MM.1S (cell line): ENCODE measurements at regions not wholly inside any gene's neighbourhood (a gene's known extent, or its start where the extent isn't known, plus 50 kb on each side); places are given as distances from the start of the nearest gene placed in this dataset.

ENCODE experiments used
- DNase-seq: peaks from one replicate; pipeline ENCODE4 v3.0.0-alpha.2; 2015
- H2AFZ ChIP-seq: fragments of 300-600 bp; sonication (generic); 2 replicates; pipeline ENCODE4 v1.6.0; 2016; ENCODE audit warnings: antibody characterized with exemption, low read length
- H3F3A ChIP-seq: fragments of 300-600 bp; sonication (generic); 2 replicates; pipeline ENCODE4 v1.6.1; 2016; ENCODE audit warnings: mild to moderate bottlenecking, antibody characterized with exemption, low read length, moderate library complexity, mixed read lengths; ENCODE audit not compliant: insufficient read depth
- H3K27ac ChIP-seq: fragments of 300-600 bp; sonication (generic); 2 replicates; pipeline ENCODE4 v1.5.1; 2016; ENCODE audit warnings: mild to moderate bottlenecking, low read length
- H3K27me3 ChIP-seq: fragments of 300-600 bp; sonication (generic); replicated peaks from 2 replicates; pipeline ENCODE4 v1.6.0; 2016; ENCODE audit warnings: low read length; ENCODE audit not compliant: insufficient read depth
- H3K36me3 ChIP-seq: fragments of 300-600 bp; sonication (generic); replicated peaks from 2 replicates; pipeline ENCODE4 v1.6.1; 2016; ENCODE audit warnings: mild to moderate bottlenecking, low read length, mixed read lengths; ENCODE audit not compliant: insufficient read depth
- H3K4me1 ChIP-seq: fragments of 300-600 bp; sonication (generic); 2 replicates; pipeline ENCODE4 v1.6.1; 2016; ENCODE audit warnings: low read length, mixed read lengths
- H3K4me2 ChIP-seq: fragments of 300-600 bp; sonication (generic); 2 replicates; pipeline ENCODE4 v1.6.0; 2016; ENCODE audit warnings: low read depth, low read length
- H3K4me3 ChIP-seq: fragments of 300-600 bp; sonication (generic); 2 replicates; pipeline ENCODE4 v1.5.1; 2016; ENCODE audit warnings: low read length, mixed read lengths
- H3K79me2 ChIP-seq: fragments of 300-600 bp; sonication (generic); 2 replicates; pipeline ENCODE4 v1.6.1; 2016; ENCODE audit warnings: mixed run types, low read length, mixed read lengths
- H3K9ac ChIP-seq: fragments of 300-600 bp; sonication (generic); 2 replicates; pipeline ENCODE4 v1.6.1; 2016; ENCODE audit warnings: low read length, mixed read lengths
- H3K9me2 ChIP-seq: fragments of 300-600 bp; sonication (generic); replicated peaks from 2 replicates; pipeline ENCODE4 v1.6.1; 2016; ENCODE audit warnings: mild to moderate bottlenecking, low read length, mixed read lengths; ENCODE audit not compliant: insufficient read depth
- H3K9me3 ChIP-seq: fragments of 300-600 bp; sonication (generic); replicated peaks from 2 replicates; pipeline ENCODE4 v1.6.1; 2016; ENCODE audit warnings: mild to moderate bottlenecking, low read length, mixed read lengths; ENCODE audit not compliant: insufficient read depth
- H4K20me1 ChIP-seq: fragments of 300-600 bp; sonication (generic); 2 replicates; pipeline ENCODE4 v1.6.1; 2016; ENCODE audit warnings: mild to moderate bottlenecking, low read length, moderate library complexity, mixed read lengths; ENCODE audit not compliant: insufficient read depth
- EZH2 ChIP-seq: fragments of 300-600 bp; sonication (generic); optimal IDR thresholded peaks from 2 replicates; pipeline ENCODE3; 2017; ENCODE audit warnings: low read depth, mild to moderate bottlenecking, antibody characterized with exemption, low read length, mixed read lengths
- EZH2phosphoT487 ChIP-seq: fragments of 300-600 bp; sonication (generic); IDR thresholded peaks from 2 replicates; pipeline ENCODE4 v1.6.1; 2018; ENCODE audit warnings: antibody characterized with exemption, low read length
- TF ChIP-seq, protein P1 (sequence below): fragments of 300-600 bp; sonication (generic); IDR thresholded peaks from 2 replicates; pipeline ENCODE4 v1.5.1; 2016; ENCODE audit warnings: antibody characterized with exemption, low read length, mixed read lengths

DNA sequence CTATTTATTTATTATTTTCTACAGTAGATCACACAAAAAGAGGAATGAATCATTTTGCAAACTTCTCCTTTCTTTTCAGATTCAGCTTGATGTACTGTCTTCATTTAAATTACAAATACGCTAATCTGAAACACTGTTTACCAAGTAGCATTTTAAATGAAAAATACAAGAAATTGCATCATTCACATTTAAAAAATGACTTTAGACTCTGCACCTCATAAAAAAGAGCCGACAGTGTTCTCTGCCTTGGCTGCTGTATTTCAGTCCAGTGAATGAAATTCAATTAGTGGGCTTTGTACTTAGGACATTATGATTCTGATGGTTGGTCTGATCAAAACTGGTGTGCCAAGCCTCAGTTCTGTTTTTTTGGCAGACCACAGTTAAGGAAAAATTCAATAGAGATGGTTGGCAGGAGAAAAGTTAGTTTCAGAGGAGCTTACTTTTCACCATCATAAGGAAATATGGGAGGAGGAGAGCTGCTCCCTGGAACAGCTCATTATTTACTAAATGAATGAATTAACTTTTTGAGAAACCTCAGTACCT lies 222.4 kb upstream of the ESRRG start:
- no peaks in the 10 kb centered on the region for H3K4me1 ChIP-seq
- no peak overlapping the region for H3K9ac ChIP-seq
- H4K20me1 ChIP-seq: no peaks in the 10 kb centered on the region
- H3K4me2 ChIP-seq: no peak overlapping the region
- H3K9me3 ChIP-seq: no peaks in the 10 kb centered on the region
- H3K36me3 ChIP-seq: no peaks in the 10 kb centered on the region
- H3K79me2 ChIP-seq: no peaks in the 10 kb centered on the region
- DNase-seq: no peak
- H3K9me2 ChIP-seq: no peaks in the 10 kb centered on the region
- H3K4me3 ChIP-seq: no peak overlapping the region
- H3K27ac ChIP-seq: no peak overlapping the region
- H3F3A ChIP-seq: no peaks in the 10 kb centered on the region
- TF ChIP-seq, protein P1, sequence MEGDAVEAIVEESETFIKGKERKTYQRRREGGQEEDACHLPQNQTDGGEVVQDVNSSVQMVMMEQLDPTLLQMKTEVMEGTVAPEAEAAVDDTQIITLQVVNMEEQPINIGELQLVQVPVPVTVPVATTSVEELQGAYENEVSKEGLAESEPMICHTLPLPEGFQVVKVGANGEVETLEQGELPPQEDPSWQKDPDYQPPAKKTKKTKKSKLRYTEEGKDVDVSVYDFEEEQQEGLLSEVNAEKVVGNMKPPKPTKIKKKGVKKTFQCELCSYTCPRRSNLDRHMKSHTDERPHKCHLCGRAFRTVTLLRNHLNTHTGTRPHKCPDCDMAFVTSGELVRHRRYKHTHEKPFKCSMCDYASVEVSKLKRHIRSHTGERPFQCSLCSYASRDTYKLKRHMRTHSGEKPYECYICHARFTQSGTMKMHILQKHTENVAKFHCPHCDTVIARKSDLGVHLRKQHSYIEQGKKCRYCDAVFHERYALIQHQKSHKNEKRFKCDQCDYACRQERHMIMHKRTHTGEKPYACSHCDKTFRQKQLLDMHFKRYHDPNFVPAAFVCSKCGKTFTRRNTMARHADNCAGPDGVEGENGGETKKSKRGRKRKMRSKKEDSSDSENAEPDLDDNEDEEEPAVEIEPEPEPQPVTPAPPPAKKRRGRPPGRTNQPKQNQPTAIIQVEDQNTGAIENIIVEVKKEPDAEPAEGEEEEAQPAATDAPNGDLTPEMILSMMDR: no peak
- TF ChIP-seq EZH2phosphoT487 (no peak), EZH2 (no peak)
- no peak overlapping the region for H2AFZ ChIP-seq
- no peaks in the 10 kb centered on the region for H3K27me3 ChIP-seq

DNA sequence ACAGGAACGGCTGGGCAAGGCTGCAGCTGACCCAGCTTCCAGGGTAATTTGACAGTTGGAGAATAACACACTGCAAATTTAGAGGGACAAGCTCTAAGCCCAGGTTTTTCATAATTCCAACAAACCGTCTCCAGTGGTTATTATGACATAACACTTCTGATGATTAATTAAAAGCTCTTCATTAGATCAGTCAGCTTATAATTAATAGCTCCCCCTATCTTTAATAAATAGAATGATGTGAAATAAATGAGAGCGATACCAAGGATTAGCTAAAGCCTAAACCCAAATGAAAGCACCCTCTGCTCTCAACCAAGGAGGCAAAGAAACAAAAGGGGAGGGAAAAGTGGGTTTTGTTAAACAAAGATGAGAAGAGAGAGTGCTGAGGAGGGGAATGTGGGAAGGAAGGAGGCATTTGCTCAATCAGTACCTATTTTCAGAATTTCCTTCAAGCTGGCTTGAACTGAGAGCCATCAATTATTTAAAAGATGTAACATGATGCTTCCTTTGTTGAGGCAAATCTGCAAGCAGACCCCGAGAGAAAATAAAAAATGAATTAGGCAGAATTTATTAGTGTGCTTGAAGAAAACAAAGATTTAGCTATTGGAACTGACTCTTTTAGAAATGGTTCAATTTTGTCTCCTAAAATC lies 221.8 kb upstream of the ESRRG start:
- Histone ChIP-seq H3K9me3 (no peaks in the 10 kb centered on the region), H3K4me1 (no peaks in the 10 kb centered on the region), H3K27me3 (no peaks in the 10 kb centered on the region), H3K9me2 (no peaks in the 10 kb centered on the region), H2AFZ (no peak overlapping the region), H3K4me3 (no peak overlapping the region), H3K4me2 (no peak overlapping the region), H3K79me2 (no peaks in the 10 kb centered on the region), H4K20me1 (no peaks in the 10 kb centered on the region), H3K36me3 (no peaks in the 10 kb centered on the region), H3K27ac (no peak overlapping the region), H3F3A (no peaks in the 10 kb centered on the region), H3K9ac (no peak overlapping the region)
- no peak for TF ChIP-seq EZH2
- TF ChIP-seq, protein P1: no peak
- no peak for TF ChIP-seq EZH2phosphoT487
- no peak for DNase-seq

DNA sequence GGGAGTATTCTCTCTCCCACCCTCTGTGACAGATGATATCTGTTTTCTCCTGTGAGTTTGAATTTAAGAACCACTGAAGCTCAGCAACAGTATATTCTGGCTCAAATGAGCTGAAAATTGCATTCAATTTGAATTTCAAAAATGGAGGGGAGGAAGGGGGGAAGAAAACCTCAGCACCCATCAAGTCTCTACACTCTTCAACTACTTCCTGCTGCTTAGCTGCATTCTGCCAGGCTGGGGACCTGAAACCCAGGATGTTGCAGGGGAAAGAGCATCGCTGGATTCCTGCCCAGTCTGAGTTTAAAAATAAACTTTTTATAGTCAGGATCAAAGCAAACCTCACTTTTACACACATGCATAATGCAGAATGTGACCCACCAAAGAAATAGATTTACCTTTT lies 214.3 kb upstream of the ESRRG start:
- H3K9me2 ChIP-seq: no peaks in the 10 kb centered on the region
- H3K27ac ChIP-seq: no peak overlapping the region
- H4K20me1 ChIP-seq: no peaks in the 10 kb centered on the region
- H3K9ac ChIP-seq: no peak overlapping the region
- H2AFZ ChIP-seq: no peak overlapping the region
- TF ChIP-seq, protein P1: no peak
- no peak for TF ChIP-seq EZH2phosphoT487
- TF ChIP-seq EZH2: no peak
- no peak overlapping the region for H3K4me3 ChIP-seq
- no peak overlapping the region for H3K4me2 ChIP-seq
- no peaks in the 10 kb centered on the region for H3K4me1 ChIP-seq
- no peaks in the 10 kb centered on the region for H3K9me3 ChIP-seq
- DNase-seq: no peak
- H3K79me2 ChIP-seq: no peaks in the 10 kb centered on the region
- H3K36me3 ChIP-seq: no peaks in the 10 kb centered on the region
- no peaks in the 10 kb centered on the region for H3F3A ChIP-seq
- no peaks in the 10 kb centered on the region for H3K27me3 ChIP-seq
